ENCODE measurements at regions not wholly inside any gene's neighbourhood (a gene's known extent, or its start where the extent isn't known, plus 50 kb on each side); places are given as distances from the start of the nearest gene placed in this dataset.

GRCh38 chr2:23243073-23243659 lies 141.8 kb upstream of the KLHL29 start:
- TF ChIP-seq CTCF (IDR thresholded peaks at IDR 0.05) (no peak), REST (IDR thresholded peaks at IDR 0.05; ENCODE audit: insufficient read depth in 1 of 2, low read depth in 2 of 2, low read length in 1 of 2) (no peak), SIN3A (IDR thresholded peaks at IDR 0.05; ENCODE audit: borderline replicate concordance, insufficient read depth, low read depth, low read length) (no peak)

Data from Panc1 (cell line).